Activated gamma-delta T cell treated with anti-CD3 and anti-CD28 coated beads, Interleukin-2, amount 50 U/mL, for 16 hours (primary cell): ENCODE measurements at regions not wholly inside any gene's neighbourhood (a gene's known extent, or its start where the extent isn't known, plus 50 kb on each side); places are given as distances from the start of the nearest gene placed in this dataset.

ENCODE experiments used
- DNase-seq: peaks from one replicate; pipeline ENCODE4 v3.0.0-alpha.2; 2020; ENCODE audit warnings: low read depth

- DNase-seq, result no peak
These were observed 277.8 kb downstream of the EIPR1 start for GRCh38 chr2:3099860-3100234.

GRCh38 chr2:3099145-3099859 lies 278.3 kb downstream of the EIPR1 start:
- DNase-seq, result no peak

GRCh38 chr2:3098231-3098630 lies 279.4 kb downstream of the EIPR1 start:
- no peak for DNase-seq

GRCh38 chr2:3097804-3098203 lies 279.8 kb downstream of the EIPR1 start:
- DNase-seq, result no peak

- DNase-seq, result no peak
These were observed 282.3 kb downstream of the EIPR1 start for GRCh38 chr2:3094999-3095958.

GRCh38 chr2:3094318-3094717 lies 283.3 kb downstream of the EIPR1 start:
- DNase-seq, result no peak

GRCh38 chr2:3091696-3092095 lies 285.9 kb downstream of the EIPR1 start:
- no peak for DNase-seq

GRCh38 chr2:3082705-3083104 lies 294.9 kb downstream of the EIPR1 start:
- DNase-seq, result no peak

GRCh38 chr2:3079959-3080948 lies 297.4 kb downstream of the EIPR1 start:
- no peak for DNase-seq

- no peak for DNase-seq
These were observed 298.2 kb downstream of the EIPR1 start for GRCh38 chr2:3079466-3079865.

- no peak for DNase-seq
These were observed 298.9 kb downstream of the EIPR1 start for GRCh38 chr2:3078684-3079083.

GRCh38 chr2:3076848-3077642 lies 300.6 kb downstream of the EIPR1 start:
- no peak for DNase-seq

GRCh38 chr2:3075991-3076340 lies 301.7 kb downstream of the EIPR1 start:
- no peak for DNase-seq

- no peak for DNase-seq
These were observed 302.2 kb downstream of the EIPR1 start for GRCh38 chr2:3075316-3075990.

- no peak for DNase-seq
These were observed 303.9 kb downstream of the EIPR1 start for GRCh38 chr2:3073704-3074103.

- DNase-seq, result no peak
These were observed 304.5 kb downstream of the EIPR1 start for GRCh38 chr2:3073041-3073595.

GRCh38 chr2:3071685-3072263 lies 305.8 kb downstream of the EIPR1 start:
- DNase-seq, result no peak

- no peak for DNase-seq
These were observed 310.8 kb downstream of the EIPR1 start for GRCh38 chr2:3066831-3067230.

GRCh38 chr2:3065928-3066327 lies 311.7 kb downstream of the EIPR1 start:
- DNase-seq, result no peak
